Nephron (organoid): ENCODE measurements at regions not wholly inside any gene's neighbourhood (a gene's known extent, or its start where the extent isn't known, plus 50 kb on each side); places are given as distances from the start of the nearest gene placed in this dataset.

Experiments
- H3K27ac Mint-ChIP-seq, 3 experiments: 2 replicates each; pipeline ENCODE4 v1.8.0; 2020; ENCODE audit warnings: mixed read lengths in 3 of 3, mild to moderate bottlenecking in 2 of 3, moderate library complexity in 1 of 3
- H3K27me3 Mint-ChIP-seq: 2 replicates; pipeline ENCODE4 v1.8.0; 2021; ENCODE audit warnings: low read depth, mild to moderate bottlenecking, moderate library complexity, mixed read lengths
- H3K36me3 Mint-ChIP-seq: 2 replicates; pipeline ENCODE4 v1.8.0; 2020; ENCODE audit warnings: low read depth, mixed read lengths
- H3K4me1 Mint-ChIP-seq: 2 replicates; pipeline ENCODE4 v1.8.0; 2020; ENCODE audit warnings: mixed read lengths
- H3K4me3 Mint-ChIP-seq, 3 experiments: 2 replicates each; pipeline ENCODE4 v1.8.0; 2020; ENCODE audit warnings: mild to moderate bottlenecking in 3 of 3, mixed read lengths in 3 of 3, moderate library complexity in 2 of 3
- H3K9me3 Mint-ChIP-seq: 2 replicates; pipeline ENCODE4 v1.8.0; 2020; ENCODE audit warnings: mixed read lengths
- TF ChIP-seq, protein P1 (sequence below), 3 experiments: fragments of 200-600 bp; sonication (generic); IDR thresholded peaks; one replicate each; pipeline ENCODE4 v1.5.0; 2021; ENCODE audit warnings: antibody characterized with exemption in 3 of 3; ENCODE audit not compliant: unreplicated experiment in 3 of 3

DNA sequence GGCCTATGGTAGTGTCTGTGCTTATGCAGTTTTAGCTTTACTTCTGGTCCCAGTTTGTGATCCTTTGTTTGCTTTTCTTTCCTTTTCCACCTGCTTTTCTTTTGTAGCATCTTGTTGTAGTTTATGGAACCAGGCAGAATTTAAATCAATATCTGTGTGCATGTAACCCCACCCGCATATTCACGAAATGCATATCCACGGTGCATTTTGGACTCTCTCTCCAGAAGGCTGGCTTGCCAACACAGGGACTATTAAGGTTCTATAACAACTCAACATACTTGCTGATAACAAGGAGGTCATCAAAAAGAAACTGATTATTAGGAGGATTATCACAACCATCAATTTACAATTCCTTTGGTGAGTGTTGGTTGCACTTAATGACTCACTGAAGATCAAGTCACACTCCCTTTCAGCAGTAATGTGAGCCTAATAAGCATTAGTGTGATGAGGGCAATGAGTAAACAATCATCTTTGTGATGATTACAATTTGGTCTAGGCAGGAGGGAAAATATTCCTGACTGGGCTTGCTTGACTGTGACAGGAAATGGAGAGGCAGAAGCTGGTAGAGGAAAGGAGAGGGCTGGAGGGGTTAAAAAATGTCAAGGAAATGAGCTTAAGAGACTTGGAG lies 378.6 kb downstream of the REEP3 start:
- H3K9me3 Mint-ChIP-seq = peaks cover 1% of the 10 kb centered on the region
- H3K4me1 Mint-ChIP-seq = peaks cover 8% of the 10 kb centered on the region
- TF ChIP-seq, protein P1, sequence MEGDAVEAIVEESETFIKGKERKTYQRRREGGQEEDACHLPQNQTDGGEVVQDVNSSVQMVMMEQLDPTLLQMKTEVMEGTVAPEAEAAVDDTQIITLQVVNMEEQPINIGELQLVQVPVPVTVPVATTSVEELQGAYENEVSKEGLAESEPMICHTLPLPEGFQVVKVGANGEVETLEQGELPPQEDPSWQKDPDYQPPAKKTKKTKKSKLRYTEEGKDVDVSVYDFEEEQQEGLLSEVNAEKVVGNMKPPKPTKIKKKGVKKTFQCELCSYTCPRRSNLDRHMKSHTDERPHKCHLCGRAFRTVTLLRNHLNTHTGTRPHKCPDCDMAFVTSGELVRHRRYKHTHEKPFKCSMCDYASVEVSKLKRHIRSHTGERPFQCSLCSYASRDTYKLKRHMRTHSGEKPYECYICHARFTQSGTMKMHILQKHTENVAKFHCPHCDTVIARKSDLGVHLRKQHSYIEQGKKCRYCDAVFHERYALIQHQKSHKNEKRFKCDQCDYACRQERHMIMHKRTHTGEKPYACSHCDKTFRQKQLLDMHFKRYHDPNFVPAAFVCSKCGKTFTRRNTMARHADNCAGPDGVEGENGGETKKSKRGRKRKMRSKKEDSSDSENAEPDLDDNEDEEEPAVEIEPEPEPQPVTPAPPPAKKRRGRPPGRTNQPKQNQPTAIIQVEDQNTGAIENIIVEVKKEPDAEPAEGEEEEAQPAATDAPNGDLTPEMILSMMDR (IDR thresholded peaks at IDR 0.05; ENCODE audit: unreplicated experiment in 3 of 3) = no peak
- no peaks in the 10 kb centered on the region for H3K36me3 Mint-ChIP-seq
- H3K4me3 Mint-ChIP-seq = no peak overlapping the region
- H3K27ac Mint-ChIP-seq = no peak overlapping the region
- peaks cover 2% of the 10 kb centered on the region for H3K27me3 Mint-ChIP-seq

DNA sequence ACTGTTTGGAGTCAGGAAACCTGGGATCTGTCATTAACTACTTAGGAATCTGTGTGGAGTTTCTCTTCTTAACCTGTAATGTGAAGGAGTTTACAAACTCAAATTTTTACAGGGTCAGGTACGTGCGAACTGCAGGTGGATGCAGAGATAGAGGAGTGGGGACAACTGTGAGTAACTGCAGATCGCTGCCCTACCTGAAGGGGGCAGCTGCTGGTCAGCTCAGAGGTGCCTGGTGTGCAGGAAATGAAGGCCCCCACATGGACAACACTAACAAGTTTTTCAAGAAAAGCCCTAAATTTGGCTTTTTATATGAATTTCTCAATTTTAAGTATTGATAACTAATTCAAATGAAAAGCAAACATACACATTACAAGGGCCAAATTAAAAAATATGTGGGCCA lies 380.0 kb downstream of the REEP3 start:
- peaks cover 3% of the 10 kb centered on the region for H3K9me3 Mint-ChIP-seq
- H3K4me3 Mint-ChIP-seq = no peak overlapping the region
- no peak overlapping the region for H3K27ac Mint-ChIP-seq
- TF ChIP-seq, protein P1 (IDR thresholded peaks at IDR 0.05; ENCODE audit: unreplicated experiment in 3 of 3) = no peak
- H3K36me3 Mint-ChIP-seq = no peaks in the 10 kb centered on the region
- H3K4me1 Mint-ChIP-seq = peaks cover 8% of the 10 kb centered on the region
- H3K27me3 Mint-ChIP-seq = no peaks in the 10 kb centered on the region

DNA sequence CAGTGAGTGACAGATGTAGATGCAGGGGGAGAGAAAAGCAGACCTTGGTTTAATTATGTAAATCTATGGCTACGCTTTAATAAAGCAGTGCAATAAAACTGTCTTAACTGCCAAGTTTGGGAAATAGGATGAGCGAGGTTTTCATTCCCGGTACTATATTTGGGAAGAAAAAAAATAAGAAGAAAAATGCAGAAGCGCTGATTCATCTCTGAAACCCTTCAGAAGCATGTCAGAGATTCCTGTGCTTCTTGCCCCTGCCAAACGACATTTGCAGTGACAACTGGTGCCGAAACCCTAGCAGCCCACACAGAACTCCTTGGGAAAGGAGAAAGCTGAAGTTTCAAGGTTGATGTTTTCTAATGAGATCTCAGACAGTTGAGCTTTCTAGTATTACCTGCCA lies 380.7 kb downstream of the REEP3 start:
- Mint-ChIP-seq H3K36me3 (no peaks in the 10 kb centered on the region), H3K27me3 (no peaks in the 10 kb centered on the region), H3K9me3 (peaks cover 3% of the 10 kb centered on the region), H3K27ac (no peak overlapping the region), H3K4me1 (peaks cover 8% of the 10 kb centered on the region), H3K4me3 (no peak overlapping the region)
- TF ChIP-seq, protein P1 (IDR thresholded peaks at IDR 0.05; ENCODE audit: unreplicated experiment in 3 of 3) = no peak

DNA sequence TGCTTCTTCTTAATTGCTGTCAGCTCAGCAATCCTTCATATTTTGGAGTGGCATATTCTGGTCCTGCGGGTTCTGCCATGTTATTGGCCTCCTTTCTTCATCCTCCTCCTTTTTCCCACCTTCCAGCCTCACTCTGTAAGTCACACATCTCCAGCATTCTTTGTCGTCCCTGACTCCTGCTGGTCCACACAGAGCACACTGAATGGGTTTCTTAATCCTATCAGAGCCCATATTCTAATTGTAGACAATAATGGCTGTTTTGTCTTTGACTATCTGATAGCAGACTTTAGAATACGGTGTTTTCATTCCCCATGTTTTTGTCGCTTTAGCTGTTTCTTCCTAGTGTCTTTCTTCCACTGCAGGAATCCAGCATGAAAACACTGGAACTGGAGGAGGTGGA lies 389.6 kb downstream of the REEP3 start:
- TF ChIP-seq, protein P1 (IDR thresholded peaks at IDR 0.05; ENCODE audit: unreplicated experiment in 3 of 3) = no peak
- Mint-ChIP-seq H3K4me1 (no peaks in the 10 kb centered on the region), H3K27me3 (no peaks in the 10 kb centered on the region), H3K36me3 (no peaks in the 10 kb centered on the region), H3K9me3 (no peaks in the 10 kb centered on the region), H3K27ac (no peak overlapping the region), H3K4me3 (no peak overlapping the region)

DNA sequence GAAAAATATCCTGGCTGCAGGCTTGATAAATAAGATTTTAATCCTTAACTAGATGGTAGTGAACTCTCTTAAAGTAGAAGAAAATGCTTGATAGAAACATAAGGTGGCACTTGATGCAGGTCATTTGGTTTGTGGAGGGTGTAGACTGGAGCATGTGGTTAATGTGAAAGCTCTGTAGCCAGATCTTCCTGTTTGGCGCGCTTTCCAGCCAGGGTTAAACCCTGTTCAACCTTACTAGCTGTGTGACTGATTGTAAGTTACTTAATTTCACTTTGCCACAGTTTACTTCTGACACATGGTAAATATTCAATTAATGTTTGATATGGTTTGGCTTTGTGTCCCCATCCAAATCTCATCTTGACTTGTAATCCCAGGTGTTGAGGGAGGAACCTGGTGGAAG lies 394.0 kb downstream of the REEP3 start:
- H3K27me3 Mint-ChIP-seq = no peaks in the 10 kb centered on the region
- TF ChIP-seq, protein P1 (IDR thresholded peaks at IDR 0.05; ENCODE audit: unreplicated experiment in 3 of 3) = no peak
- no peak overlapping the region for H3K4me3 Mint-ChIP-seq
- H3K9me3 Mint-ChIP-seq = no peaks in the 10 kb centered on the region
- H3K4me1 Mint-ChIP-seq = peaks cover 27% of the 10 kb centered on the region
- no peaks in the 10 kb centered on the region for H3K36me3 Mint-ChIP-seq
- H3K27ac Mint-ChIP-seq = no peak overlapping the region

DNA sequence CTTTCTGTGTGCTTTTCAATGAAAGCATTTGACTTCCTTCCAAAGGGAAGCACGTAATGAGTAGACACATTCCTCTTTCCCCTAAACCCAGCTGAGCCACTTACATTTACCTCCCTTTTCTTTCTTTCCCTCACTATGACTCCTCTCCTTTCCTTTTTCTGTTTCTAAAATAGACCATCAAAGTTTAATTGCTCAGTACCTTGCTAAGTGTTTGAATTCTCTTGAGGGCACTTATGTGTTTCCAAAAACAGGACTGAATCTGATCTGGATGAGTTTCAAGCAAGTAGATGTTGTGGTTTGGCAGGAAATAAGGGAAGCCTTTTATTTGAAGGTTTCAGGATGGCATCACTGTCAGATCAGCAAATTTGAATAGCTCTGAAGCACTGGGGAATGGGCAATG lies 396.2 kb downstream of the REEP3 start:
- Mint-ChIP-seq H3K36me3 (no peaks in the 10 kb centered on the region), H3K4me1 (peaks cover 45% of the 10 kb centered on the region), H3K27ac (peak overlapping the region in 1 of 3 experiments; percentile 2), H3K4me3 (no peak overlapping the region), H3K27me3 (no peaks in the 10 kb centered on the region), H3K9me3 (no peaks in the 10 kb centered on the region)
- TF ChIP-seq, protein P1 (IDR thresholded peaks at IDR 0.05; ENCODE audit: unreplicated experiment in 3 of 3) = no peak
